NCI-H2081 treated with DMSO at 0.1 percent for 48 hours (cell line): ENCODE measurements at regions not wholly inside any gene's neighbourhood (a gene's known extent, or its start where the extent isn't known, plus 50 kb on each side); places are given as distances from the start of the nearest gene placed in this dataset.
"Not testable (repeated sequence)": the region's sequence is repeated elsewhere in the genome, so short reads cannot be mapped to it uniquely, and the experiment has no call there.

Experiments
- DNase-seq: peaks from one replicate; lab custom pipeline; 2025; lab: John Stamatoyannopoulos, UW

DNA sequence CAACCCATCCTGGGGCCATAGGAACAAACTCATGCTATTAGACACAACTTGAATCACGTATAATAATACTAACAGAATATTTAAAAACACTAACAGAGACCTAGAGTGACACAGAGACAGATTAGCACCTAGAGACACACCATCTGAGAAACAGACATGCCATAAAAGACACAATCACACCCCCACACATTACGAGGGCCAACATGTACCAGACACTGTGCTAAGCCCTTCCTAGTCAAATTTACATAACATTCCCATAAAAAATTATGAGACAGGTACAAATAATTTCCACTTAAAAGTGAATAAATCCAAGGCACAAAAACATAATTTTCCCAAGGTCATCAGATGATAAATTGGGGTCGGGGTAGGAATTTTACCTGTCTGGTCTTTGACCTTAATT lies 141.1 kb upstream of the PRSS16 start:
- DNase-seq, result no peak

DNA sequence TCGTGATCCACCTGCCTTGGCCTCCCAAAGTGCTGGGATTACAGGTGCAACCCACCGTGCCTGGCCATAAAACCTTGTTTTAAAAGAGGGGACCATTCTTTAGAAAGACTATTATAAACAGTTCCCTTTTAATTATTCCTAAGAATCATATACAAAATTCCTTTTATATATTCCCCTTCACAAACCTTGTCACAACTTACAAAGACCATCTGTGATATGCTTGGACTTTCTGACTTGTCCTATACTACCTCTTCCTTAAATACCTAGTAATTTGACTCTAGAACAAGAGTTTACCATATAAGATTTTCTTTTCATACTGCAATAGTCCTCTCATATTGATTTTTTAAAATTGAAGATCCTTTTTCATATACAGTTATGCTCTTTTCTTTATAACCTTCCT lies 135.8 kb upstream of the PRSS16 start:
- no peak for DNase-seq

DNA sequence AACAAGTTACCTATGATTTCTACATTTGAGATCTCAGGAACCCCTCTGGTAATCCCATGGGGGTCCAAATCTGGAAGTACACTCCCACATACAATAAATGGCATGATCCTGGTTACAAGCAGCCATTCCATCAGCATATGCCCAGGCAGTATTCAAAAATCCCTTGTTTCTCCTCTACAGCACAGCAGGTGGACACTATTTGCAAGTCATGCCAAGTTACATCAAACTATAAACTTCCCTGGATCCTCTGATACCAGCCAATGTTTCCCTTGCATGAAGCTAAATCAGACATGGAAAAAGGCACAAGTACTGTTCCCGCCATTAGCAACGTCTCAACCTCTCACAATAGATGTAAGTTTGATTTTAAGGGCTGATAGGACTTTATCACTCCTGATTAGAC lies 134.5 kb upstream of the PRSS16 start:
- no peak for DNase-seq

DNA sequence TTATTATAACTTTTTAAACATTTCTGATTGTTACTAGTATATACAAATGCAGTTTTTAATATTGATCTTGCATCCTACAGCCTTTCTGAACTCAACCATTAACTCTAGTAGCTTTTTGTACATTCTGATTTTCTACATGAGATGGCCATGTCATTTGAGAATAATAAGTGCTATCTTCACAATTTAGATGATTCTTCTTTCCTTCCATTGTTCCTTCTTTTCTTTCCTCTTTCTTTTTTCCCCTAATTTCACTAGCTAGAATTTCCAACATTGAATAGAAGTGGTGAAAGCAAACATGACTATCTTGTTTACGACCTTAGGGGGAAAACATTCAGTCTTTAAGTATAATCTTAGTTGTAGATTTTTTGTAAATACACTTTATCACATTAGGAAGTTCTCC lies 128.2 kb upstream of the PRSS16 start:
- no peak for DNase-seq

DNA sequence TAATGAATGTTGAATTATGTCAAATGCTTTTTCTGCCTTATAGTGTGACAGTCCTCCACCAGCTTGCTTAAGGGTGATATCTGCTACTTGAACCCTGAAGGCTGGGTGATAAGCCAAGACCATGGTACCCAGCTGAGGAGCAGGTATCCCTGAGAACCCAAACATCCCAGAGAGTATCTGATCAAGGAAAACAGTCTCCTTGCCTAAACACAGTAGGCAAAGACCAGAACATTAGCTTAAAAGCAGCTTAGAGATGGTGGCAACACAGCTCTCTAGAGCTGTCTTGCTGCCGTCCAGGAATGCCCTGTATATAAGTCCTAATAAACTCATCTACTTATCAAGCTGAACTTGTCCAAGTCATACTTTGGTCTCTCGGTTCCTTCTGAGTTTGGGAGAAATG lies 127.7 kb upstream of the PRSS16 start:
- no peak for DNase-seq

DNA sequence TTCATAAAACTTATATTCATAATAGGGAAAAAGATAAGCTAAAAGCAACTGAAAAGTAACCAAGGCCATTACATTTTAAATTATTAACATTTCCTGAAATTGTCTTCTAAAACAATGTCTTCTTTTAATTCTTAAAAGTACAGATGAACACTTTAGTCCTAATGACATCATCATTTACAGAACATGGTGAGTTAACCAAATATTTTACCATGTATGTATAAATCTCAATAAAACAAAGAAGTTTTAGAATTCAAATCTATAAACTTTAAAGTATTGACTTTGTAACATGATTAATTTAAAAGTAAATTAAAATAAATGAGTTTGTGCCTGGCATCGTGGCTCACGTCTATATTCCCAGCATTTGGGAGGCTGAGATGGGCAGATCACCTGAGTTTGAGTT lies 125.9 kb upstream of the PRSS16 start:
- no peak for DNase-seq

DNA sequence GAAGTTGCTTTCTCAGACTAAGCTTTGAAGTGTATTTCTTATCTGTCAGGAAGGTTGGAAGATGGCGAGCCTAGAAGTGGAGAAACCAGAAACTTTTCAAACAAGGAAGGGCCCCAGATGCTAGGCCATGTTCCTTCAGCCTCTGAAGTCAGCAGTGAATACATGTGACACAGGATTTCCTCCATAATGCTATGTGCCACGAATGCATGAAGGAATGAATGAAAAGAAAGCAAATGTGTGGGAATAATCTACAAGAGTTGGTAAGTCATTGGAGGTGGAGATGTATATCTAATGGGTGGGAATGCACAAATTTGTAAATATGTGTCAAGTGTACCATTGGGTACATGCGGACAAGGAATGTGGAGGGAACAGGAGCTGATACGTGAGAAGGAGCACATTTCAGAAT lies 123.2 kb upstream of the PRSS16 start:
- DNase-seq, result no peak

DNA sequence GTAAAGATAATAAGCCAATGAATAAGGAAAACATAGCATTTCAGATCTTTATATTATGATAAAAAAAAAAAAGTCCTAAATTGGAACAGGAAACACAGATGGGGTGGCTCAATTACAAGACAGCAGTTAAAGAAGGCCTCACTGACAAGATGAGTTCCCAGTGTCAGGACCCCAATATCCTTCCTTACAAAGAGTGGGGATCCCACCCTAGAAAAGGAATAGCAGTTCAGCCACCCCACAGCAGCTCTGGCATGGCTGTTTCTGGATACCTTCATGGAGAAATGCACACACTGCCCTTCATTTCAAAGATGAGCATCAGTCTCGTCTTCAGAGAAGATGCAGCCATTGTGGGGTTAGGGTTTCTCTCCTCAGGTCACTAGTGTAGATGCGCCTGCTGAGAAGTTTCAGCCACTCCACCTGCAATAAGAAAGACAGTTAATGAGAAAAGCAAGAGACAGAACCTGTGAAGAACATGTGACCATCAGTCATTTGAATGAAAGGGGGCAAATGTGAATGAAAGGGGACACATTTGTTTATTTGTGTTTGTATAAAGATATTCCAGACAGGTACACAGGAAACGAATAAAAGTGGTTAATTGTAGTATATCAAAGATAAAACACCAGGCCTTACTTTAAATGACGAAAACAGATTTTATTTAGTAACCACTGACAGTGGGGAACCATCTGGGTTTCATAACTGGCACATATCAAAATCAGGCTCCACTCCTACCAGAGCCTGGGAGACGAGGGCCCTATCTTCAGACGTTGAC lies 121.3 kb upstream of the PRSS16 start:
- no peak for DNase-seq

DNA sequence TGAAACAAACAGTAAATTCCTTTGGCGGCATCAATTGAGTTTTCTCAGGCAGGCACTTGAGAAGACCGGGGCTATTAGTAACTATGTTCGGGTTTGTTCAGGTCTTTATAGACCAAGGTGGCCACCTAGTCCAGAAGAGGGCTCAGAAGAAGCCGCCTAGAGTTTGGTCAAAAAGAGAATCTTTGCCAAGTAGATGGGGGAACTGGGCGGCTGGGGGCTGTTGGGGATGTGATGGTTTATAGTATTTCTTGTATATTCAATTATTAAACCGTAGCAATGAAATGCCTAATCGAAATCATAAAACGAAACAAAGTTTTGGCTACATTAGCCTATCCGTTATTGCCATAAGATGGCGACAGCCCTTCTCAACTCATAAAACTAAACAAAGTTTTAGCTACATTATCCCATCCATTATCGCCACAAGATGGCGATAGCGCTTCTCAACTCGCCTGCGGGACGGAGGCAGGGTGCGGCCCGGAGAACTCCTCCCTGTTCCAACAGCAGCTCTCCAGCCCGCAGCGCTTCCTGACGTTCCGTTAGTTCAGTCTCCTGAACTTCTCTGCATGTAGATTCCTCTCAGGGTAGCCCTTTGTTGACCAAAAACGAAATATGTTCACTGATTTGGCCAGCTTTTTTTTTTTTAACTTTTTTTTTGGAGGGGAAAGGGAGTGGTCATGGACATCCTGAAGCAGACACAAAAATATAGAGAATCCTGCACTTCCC lies 120.5 kb upstream of the PRSS16 start:
- no peak for DNase-seq

DNA sequence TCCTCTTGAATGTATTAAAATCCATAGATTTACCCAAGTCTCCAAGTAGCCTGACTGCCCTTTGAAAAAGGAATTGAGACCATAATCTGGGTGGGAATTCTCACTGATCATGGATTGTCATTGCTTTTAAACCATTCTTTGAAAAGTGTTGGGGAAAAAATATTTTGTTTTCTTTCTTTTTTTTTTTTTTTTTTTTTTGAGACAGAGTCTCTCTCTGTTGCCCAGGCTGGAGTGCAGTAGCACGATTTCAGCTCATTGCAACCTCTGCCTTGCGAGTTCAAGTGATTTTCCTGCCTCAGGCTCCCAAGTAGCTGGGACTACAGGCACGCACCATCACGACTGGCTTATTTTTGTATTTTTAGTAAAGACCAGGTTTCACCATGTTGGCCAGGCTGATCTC lies 119.6 kb upstream of the PRSS16 start:
- DNase-seq, result not testable (repeated sequence)

DNA sequence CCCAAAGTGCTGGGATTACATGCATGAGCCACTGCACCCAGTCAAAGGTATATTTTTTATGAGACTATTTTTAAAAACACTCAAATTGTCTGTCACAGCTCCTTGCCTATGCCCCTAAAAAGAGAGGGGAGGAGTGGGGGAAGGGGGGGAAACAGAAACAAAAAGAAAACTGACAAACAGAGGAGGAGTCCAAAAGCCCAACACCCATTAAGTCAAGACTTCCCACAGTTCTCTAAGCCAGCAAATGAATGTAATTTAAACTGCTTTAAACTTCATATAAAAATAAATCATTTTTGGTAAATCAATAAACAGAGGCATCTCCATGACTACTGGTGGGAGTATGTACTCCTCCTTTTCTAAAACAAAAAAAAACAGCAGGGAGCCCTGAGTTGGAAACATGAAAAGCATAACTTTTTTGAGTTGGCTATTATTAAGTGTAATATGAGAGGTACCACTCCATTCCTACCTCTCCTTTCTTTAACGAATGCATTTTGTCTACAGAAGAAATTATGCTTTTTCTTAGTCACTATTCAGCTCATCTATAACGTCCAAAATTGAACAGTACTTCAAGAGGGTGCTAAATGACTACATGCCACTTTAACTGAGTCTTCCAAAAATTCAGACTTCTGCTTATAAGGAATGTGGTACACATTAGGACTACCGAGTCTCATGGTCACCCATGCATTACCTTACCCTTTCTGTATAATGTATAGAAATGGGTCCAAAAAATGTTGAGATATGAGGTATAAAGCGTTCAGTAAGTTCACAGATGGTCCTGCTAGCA lies 119.0 kb upstream of the PRSS16 start:
- no peak for DNase-seq

DNA sequence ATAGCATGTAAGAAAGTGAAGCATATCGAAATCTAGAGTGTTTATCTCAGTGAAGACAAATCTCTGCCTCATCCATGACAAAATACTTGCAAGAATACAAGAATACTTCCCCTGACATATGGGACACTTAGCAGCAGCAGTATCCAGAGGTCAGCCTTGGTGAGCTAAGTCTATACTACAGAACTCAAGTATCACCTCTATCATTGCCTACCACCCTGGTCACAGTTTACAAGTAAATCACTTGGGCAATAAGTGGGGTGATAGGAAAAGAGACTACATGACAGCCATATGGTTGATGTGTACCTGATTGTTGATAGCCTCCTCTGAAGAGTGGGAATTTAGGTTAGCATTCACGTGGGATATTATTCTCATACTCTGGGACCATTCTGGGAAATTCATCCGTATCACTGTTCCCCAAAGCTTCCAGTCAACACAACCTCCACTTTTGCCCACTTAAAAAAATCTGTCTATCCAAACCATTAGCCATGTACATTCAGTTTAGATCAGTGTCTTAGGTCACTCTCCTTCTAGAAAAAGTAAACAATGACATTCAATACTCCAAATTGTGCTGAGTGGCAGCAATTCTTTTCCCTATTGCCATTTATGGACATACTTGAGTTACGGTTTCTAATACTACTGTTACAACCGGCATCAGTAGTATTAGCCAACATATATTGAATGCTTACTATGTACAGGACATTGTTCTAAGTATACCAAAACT lies 118.2 kb upstream of the PRSS16 start:
- DNase-seq, result no peak

DNA sequence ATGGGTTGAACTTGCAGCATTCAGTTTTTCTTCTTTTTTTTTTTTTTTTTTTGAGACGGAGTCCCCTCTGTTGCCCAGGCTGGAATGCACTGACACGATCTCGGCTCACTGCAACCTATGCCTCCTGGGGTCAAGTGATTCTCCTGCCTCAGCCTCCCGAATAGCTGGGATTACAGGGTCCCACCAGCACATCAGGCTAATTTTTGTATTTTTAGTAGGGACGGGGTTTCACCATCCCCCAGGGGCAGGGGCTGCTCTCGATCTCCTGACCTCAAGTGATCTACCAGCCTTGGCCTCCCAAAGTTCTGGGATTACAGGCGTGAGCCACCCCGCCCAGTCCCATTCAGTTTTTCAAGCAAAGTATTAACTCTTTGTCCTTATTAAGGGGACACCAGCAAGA lies 117.6 kb upstream of the PRSS16 start:
- no peak for DNase-seq

DNA sequence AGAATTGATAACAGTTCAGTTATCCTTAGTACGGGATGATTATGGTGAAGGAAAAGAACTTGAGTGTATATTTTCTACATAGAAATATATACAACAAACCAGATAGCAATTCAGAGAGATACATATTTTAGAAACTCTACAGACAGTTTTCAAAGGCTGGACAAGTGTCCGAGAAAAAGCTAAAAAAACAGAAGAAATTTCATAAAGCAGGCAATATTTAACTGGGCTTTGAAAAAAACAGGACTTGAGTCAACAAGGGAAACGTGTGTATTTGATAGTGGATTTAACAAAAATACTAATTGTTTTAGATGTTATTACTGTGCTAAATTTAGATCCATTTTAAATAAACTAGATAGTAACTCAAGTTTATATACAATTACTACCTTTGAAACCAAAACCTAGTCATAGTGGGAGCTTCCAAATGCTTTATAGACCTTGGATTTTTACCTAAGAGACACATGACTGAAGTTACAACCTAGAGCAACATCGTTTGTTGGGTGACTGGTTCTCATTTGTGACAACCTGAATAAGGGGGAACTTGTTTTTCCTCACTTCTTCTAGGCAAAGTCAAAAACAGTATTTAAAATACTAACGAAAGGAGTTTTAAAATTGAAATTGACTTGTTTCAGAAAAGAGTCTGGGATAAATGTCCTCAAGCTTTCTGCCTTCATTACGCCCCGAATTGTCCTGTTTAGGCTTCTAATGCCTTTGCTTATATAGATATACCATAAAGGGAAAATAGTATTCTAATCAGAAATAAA lies 116.7 kb upstream of the PRSS16 start:
- DNase-seq, result no peak

DNA sequence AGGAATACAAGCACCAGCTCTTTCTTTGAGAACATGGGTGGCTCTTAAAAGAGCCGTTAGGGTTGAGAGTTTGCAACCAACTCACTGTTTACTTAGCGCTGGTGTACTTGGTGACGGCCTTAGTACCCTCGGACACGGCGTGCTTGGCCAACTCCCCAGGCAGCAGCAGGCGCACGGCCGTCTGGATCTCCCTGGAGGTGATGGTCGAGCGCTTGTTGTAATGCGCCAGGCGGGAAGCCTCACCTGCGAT lies 115.3 kb upstream of the PRSS16 start:
- not testable (repeated sequence) for DNase-seq

DNA sequence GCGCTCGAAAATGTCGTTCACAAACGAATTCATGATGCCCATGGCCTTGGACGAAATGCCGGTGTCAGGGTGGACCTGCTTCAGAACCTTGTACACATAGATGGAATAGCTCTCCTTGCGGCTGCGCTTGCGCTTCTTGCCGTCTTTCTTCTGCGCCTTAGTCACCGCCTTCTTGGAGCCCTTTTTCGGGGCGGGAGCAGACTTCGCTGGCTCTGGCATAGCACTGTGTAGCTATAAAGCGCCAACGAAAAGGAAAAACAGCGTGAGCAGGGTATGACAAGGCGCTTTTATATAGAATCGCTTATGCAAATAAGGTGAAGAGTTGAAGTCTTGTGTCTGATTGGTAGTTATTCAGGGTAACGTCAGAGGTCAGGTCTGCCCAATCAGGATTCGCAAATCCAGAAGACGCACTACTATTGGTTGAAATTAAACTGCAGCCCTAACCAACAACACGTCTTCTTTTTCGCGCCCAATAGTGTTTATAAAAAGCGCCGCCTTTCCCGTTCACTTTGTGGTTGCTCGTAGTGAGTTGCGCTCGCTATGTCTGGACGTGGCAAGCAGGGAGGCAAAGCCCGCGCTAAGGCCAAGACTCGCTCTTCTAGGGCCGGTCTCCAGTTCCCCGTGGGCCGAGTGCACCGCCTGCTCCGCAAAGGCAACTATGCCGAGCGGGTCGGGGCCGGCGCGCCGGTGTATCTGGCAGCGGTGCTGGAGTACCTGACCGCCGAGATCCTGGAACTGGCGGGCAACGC lies 114.8 kb upstream of the PRSS16 start:
- peak; percentile 94 for DNase-seq

DNA sequence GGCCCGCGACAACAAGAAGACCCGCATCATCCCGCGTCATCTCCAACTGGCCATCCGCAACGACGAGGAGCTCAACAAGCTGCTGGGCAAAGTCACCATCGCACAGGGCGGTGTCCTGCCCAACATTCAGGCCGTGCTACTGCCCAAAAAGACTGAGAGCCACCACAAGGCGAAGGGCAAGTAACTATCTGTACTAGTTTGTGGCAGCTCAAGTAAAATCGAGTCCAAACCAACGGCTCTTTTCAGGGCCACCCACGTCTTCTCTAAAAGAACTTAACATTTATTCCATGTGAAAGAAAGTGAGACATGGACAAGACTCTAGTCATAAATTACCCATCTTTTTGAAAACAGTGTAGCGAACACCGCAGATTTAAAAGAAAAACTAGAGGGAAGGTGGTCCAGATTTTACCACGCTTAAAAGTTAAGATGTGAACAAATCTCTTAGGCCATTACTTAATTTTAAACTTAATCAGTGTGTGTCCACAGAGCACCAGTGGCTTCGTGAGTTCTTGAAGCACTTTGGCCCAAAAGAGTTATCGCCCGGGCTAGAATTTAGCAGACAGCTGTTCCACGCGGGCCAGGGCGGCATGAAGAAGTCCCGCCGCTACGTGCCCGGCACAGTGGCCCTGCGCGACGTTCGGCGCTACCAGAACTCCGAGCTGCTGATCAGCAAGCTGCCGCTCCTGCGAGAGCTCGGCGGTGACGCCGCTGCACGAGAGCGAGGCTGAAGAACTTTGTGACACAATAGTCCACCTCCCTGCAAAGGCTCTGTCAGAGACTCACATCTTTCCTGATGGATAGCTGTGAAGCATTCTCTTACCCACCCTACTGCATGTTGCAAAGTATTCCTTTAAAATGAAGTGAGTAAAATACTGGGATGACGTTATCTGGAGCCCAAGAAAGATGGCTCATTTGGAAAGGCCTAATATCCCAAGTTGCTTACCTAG lies 113.9 kb upstream of the PRSS16 start:
- no peak for DNase-seq

DNA sequence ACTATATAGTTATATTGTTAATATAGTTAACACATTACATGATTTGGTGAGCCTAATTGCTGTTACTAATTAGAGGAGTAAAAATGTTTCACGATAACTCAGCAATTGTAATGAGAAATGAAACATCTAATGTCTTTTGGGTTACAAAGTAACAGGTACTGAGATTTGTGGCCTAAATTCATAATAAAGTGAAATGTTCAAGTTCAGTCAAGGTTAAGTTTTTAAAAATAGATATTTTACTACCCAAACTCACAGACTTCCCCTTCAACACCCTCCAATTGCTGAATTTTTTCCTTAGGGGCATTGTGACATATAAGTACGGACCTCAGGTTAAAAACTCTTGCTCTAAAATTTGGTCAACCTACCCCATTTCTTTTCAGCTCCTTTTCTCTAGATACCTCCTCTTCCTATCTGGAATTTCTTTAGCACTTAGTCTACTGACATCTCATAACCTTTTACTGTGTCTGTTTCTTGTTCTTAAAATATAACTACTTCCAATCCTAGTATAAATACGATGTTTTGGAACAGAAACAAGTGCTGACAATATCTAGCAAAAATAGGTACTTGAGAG lies 112.3 kb upstream of the PRSS16 start:
- no peak for DNase-seq

DNA sequence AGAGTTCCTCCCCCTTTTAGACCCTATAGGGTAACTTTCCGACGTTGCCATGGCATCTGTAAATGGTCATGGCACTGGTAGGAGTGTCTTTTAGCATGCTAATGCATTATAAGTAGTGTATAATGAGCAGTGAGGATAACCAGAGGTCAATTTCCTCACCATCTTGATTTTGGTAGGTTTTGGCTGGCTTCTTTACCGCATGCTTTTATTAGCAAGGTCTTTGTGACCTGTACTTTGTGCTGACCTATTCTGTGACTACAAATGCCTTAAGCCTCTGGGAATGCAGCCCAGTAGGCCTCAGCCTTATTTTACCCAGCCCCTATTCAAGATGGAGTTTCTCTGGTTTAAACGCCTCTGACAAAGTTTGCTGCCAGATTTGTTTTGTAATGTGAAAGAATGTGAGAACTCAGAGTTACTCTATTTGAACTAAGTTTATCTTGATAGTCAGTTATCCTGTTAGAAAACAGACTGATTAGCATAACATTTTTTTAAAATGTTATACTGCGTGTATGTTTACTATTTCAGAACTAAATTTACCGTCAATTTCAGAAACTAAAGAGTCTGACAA lies 111.3 kb upstream of the PRSS16 start:
- no peak for DNase-seq
